ENCODE measurements at regions not wholly inside any gene's neighbourhood (a gene's known extent, or its start where the extent isn't known, plus 50 kb on each side); places are given as distances from the start of the nearest gene placed in this dataset.

DNA sequence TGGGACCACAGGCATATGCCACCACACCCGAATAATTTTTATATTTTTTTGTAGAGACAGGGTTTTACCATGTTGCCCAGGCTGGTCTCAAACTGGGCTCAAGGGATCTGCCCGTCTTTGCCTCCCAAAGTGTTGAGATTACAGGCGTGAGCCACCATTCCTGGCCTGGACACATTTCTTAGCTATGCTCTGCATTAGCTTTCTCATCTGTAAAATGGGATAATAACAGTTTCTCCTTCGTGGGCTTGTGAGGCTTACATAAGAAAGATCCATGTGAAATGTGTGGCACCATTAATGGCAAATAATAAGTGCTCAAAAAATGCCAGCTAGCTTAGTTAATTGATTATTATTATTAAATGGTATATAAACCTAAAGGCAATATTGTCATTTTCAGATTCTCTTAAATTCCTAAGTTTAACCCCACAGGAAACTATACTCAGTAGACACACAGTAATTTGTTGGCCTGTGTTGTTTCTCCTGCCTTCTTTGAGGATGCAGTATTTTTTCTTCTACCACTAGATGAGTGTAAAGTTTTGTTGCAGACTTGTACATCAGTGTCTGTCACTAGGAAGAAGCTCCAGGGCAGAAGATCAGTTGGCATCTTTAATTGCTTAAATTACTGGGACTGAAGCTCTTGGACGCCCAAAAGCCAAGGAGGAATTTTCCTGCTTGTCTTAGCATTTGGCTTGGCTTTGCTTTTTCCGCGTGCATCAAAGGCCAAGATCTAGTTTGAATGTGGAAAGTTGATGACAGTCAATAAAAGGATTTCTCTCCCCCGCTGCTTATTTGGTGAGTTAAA is 162.3 kb upstream of the ZNF217 start:
- Mint-ChIP-seq H3K27ac (peak overlapping the region; percentile 98), H3K27me3 (no peaks in the 10 kb centered on the region)

DNA sequence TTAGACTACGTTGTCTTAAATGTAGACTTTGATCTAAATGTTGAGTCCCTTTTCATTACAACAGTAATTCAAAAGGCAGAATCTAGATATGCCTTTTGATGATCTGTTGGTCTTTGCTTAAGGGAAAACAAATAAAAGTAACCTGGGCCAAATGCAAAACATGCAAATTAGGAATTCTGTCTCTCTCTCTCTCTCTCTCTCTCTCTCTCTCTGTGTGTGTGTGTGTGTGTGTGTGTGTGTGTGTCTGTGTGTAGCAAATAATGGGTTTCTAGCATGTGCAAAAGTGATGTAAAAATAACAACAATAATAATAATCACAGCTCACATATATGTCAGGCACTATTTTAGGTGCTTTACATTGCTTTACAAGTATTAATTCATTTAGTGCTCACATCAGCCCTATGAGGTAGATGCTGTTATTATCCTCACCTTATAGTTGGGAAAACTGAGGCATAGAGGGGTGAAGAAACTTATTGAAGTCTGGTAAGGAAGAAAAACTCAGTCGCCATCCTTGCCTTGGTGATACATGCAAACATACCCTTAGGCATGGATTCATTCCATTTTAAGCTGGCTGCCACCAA is 160.3 kb upstream of the ZNF217 start:
- no peaks in the 10 kb centered on the region for H3K36me3 Mint-ChIP-seq (ENCODE audit: low read depth)
- peaks cover 64% of the 10 kb centered on the region for H3K4me1 Mint-ChIP-seq
- H3K27me3 Mint-ChIP-seq, result no peaks in the 10 kb centered on the region
- peak overlapping the region; percentile 76 for H3K4me3 Mint-ChIP-seq
- DNase-seq, result no peak
- H3K27ac Mint-ChIP-seq, result peak overlapping the region; percentile 98
- no peaks in the 10 kb centered on the region for H3K9me3 Mint-ChIP-seq
- intact Hi-C loops (cut with micrococcal nuclease), result loop anchor here (2.0 to 5.0 kb wide), 4 partner anchors 75 to 183 kb away; no protein-coding TSS in a partner anchor

More for the DNA sequence above, 162.3 kb upstream of the ZNF217 start:
- DNase-seq, result no peak
- Mint-ChIP-seq H3K4me1 (peaks cover 51% of the 10 kb centered on the region), H3K4me3 (no peak overlapping the region), H3K36me3 (ENCODE audit: low read depth) (no peaks in the 10 kb centered on the region), H3K9me3 (no peaks in the 10 kb centered on the region)
- intact Hi-C loops (cut with micrococcal nuclease), result loop anchor here (2.0 kb wide), 1 partner anchor 73 kb away; no protein-coding TSS in a partner anchor

- peak overlapping the region; percentile 76 for H3K4me3 Mint-ChIP-seq
- H3K27me3 Mint-ChIP-seq, result no peaks in the 10 kb centered on the region
- DNase-seq, result peak; percentile 71
- intact Hi-C loops (cut with micrococcal nuclease), result loop anchor here (5.0 kb wide), 3 partner anchors 111 to 184 kb away; no protein-coding TSS in a partner anchor
- H3K27ac Mint-ChIP-seq, result peak overlapping the region; percentile 98
- H3K36me3 Mint-ChIP-seq (ENCODE audit: low read depth), result no peaks in the 10 kb centered on the region
- H3K4me1 Mint-ChIP-seq, result peaks cover 69% of the 10 kb centered on the region
- no peaks in the 10 kb centered on the region for H3K9me3 Mint-ChIP-seq
These were observed 159.6 kb upstream of the ZNF217 start for GRCh38 chr20:53752971-53753879.

- H3K4me1 Mint-ChIP-seq, result peaks cover 69% of the 10 kb centered on the region
These were observed 158.9 kb upstream of the ZNF217 start for GRCh38 chr20:53752583-53752970.

GRCh38 chr20:53751620-53752318 is 158.1 kb upstream of the ZNF217 start:
- Mint-ChIP-seq H3K27me3 (no peaks in the 10 kb centered on the region), H3K4me1 (peaks cover 68% of the 10 kb centered on the region), H3K36me3 (ENCODE audit: low read depth) (no peaks in the 10 kb centered on the region), H3K4me3 (peak overlapping the region; percentile 51), H3K27ac (peak overlapping the region; percentile 98), H3K9me3 (no peaks in the 10 kb centered on the region)
- peak; percentile 65 for DNase-seq
- intact Hi-C loops (cut with micrococcal nuclease), result loop anchor here (1.0 to 5.0 kb wide), 11 partner anchors 11 to 186 kb away; no protein-coding TSS in a partner anchor

More at GRCh38 chr20:53752583-53752970, 158.9 kb upstream of the ZNF217 start:
- peak overlapping the region; percentile 51 for H3K4me3 Mint-ChIP-seq
- intact Hi-C loops (cut with micrococcal nuclease), result loop anchor here (5.0 kb wide), 3 partner anchors 110 to 185 kb away; no protein-coding TSS in a partner anchor
- no peaks in the 10 kb centered on the region for H3K27me3 Mint-ChIP-seq
- no peak for DNase-seq
- H3K9me3 Mint-ChIP-seq, result no peaks in the 10 kb centered on the region
- H3K36me3 Mint-ChIP-seq (ENCODE audit: low read depth), result no peaks in the 10 kb centered on the region
- peak overlapping the region; percentile 98 for H3K27ac Mint-ChIP-seq

GRCh38 chr20:53750827-53751619 is 157.4 kb upstream of the ZNF217 start:
- no peaks in the 10 kb centered on the region for H3K9me3 Mint-ChIP-seq
- intact Hi-C loops (cut with micrococcal nuclease), result loop anchor here (1.0 to 5.0 kb wide), 11 partner anchors 11 to 186 kb away; no protein-coding TSS in a partner anchor
- peak overlapping the region; percentile 51 for H3K4me3 Mint-ChIP-seq
- DNase-seq, result peak; percentile 89
- no peaks in the 10 kb centered on the region for H3K27me3 Mint-ChIP-seq
- no peaks in the 10 kb centered on the region for H3K36me3 Mint-ChIP-seq (ENCODE audit: low read depth)
- peaks cover 63% of the 10 kb centered on the region for H3K4me1 Mint-ChIP-seq
- peak overlapping the region; percentile 98 for H3K27ac Mint-ChIP-seq

GRCh38 chr20:53749499-53749898 is 155.9 kb upstream of the ZNF217 start:
- intact Hi-C loops (cut with micrococcal nuclease), result no loop called here
- H3K27ac Mint-ChIP-seq, result peak overlapping the region; percentile 66
- H3K27me3 Mint-ChIP-seq, result no peaks in the 10 kb centered on the region

DNA sequence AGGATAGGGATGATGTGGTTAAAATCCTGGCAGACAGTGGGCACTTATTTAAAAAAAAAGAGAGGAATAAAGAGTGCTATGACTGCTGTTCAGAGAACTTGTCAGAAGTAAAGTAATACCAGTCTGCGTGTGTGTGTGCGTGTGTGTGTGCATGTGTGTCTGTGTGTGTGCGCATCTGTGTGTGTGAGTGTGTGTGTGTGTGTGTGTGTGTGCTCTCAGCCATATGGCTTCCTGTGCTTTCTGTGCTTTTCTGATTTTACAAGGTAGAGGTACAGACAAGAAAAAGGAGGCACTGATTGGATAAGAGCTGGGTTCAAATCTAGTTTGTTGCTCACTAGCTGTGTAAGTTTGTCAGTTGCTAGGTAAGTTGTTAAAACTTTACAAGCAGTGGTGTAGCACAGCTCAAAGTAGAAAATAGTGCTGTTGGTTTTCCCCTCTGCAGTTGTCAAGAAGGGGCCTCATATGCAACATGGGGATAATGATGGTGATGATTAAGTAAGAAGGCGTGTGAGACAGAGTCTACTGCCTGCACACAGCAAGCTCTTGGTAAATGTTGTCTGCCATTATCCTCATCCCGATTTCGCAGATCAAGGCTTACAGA is 155.3 kb upstream of the ZNF217 start:
- H3K9me3 Mint-ChIP-seq, result no peaks in the 10 kb centered on the region
- DNase-seq, result peak; percentile 69
- H3K27me3 Mint-ChIP-seq, result no peaks in the 10 kb centered on the region
- peaks cover 45% of the 10 kb centered on the region for H3K4me1 Mint-ChIP-seq
- peak overlapping the region; percentile 66 for H3K27ac Mint-ChIP-seq
- H3K36me3 Mint-ChIP-seq (ENCODE audit: low read depth), result no peaks in the 10 kb centered on the region
- peak overlapping the region; percentile 11 for H3K4me3 Mint-ChIP-seq
- intact Hi-C loops (cut with micrococcal nuclease), result no loop called here

More at GRCh38 chr20:53749499-53749898, 155.9 kb upstream of the ZNF217 start:
- no peaks in the 10 kb centered on the region for H3K9me3 Mint-ChIP-seq
- no peak for DNase-seq
- peaks cover 51% of the 10 kb centered on the region for H3K4me1 Mint-ChIP-seq
- no peaks in the 10 kb centered on the region for H3K36me3 Mint-ChIP-seq (ENCODE audit: low read depth)
- H3K4me3 Mint-ChIP-seq, result peak overlapping the region; percentile 11

DNA sequence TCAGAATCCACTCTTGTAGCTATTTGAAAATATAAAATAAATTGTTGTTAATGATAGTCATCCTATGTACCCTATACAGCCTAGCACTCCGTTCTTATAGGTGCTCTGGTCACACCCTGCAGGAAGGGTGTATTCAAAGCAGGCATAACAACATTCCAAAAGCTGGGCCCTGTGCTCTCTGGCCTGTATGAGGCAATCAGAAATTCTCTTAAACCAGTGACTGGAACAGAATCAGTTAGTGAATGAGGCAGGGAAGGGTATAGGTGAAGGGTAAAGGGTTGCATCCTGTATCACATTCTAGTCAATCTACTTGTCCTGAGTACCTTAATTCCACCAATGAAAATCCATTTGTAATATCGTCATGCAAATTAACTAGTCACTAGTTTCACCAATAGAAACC is 154.5 kb upstream of the ZNF217 start:
- peak overlapping the region; percentile 66 for H3K27ac Mint-ChIP-seq
- no peak overlapping the region for H3K4me3 Mint-ChIP-seq
- peaks cover 41% of the 10 kb centered on the region for H3K4me1 Mint-ChIP-seq
- H3K27me3 Mint-ChIP-seq, result no peaks in the 10 kb centered on the region
- no peaks in the 10 kb centered on the region for H3K36me3 Mint-ChIP-seq (ENCODE audit: low read depth)
- DNase-seq, result no peak
- no peaks in the 10 kb centered on the region for H3K9me3 Mint-ChIP-seq
- intact Hi-C loops (cut with micrococcal nuclease), result no loop called here

- Mint-ChIP-seq H3K36me3 (ENCODE audit: low read depth) (no peaks in the 10 kb centered on the region), H3K4me1 (peaks cover 33% of the 10 kb centered on the region), H3K27ac (no peak overlapping the region), H3K27me3 (no peaks in the 10 kb centered on the region), H3K4me3 (no peak overlapping the region), H3K9me3 (no peaks in the 10 kb centered on the region)
- intact Hi-C loops (cut with micrococcal nuclease), result no loop called here
- DNase-seq, result no peak
These were observed 150.1 kb upstream of the ZNF217 start for GRCh38 chr20:53743607-53744260.

GRCh38 chr20:53742685-53743081 is 149.0 kb upstream of the ZNF217 start:
- no peak overlapping the region for H3K27ac Mint-ChIP-seq
- DNase-seq, result no peak
- no peak overlapping the region for H3K4me3 Mint-ChIP-seq
- no peaks in the 10 kb centered on the region for H3K27me3 Mint-ChIP-seq
- peaks cover 32% of the 10 kb centered on the region for H3K4me1 Mint-ChIP-seq
- intact Hi-C loops (cut with micrococcal nuclease), result no loop called here
- no peaks in the 10 kb centered on the region for H3K36me3 Mint-ChIP-seq (ENCODE audit: low read depth)
- no peaks in the 10 kb centered on the region for H3K9me3 Mint-ChIP-seq

DNA sequence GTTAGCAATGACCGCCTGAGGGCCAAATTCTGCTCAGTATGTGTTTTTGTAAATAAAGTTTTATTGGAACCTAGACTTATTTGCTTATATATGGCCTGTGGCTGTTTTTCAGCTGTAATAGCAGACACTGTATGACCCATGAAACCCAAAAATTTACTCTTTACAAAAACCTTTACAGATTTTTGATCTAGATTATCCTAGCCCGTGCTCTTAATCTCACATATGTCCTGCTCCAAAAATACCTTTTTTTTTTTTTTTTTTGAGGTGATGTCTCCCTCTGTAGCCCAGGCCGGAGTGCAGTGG is 148.0 kb upstream of the ZNF217 start:
- no peaks in the 10 kb centered on the region for H3K9me3 Mint-ChIP-seq
- H3K4me1 Mint-ChIP-seq, result peaks cover 42% of the 10 kb centered on the region
- H3K27me3 Mint-ChIP-seq, result no peaks in the 10 kb centered on the region
- H3K27ac Mint-ChIP-seq, result no peak overlapping the region
- no peaks in the 10 kb centered on the region for H3K36me3 Mint-ChIP-seq (ENCODE audit: low read depth)
- no peak overlapping the region for H3K4me3 Mint-ChIP-seq
- no peak for DNase-seq
- intact Hi-C loops (cut with micrococcal nuclease), result no loop called here

All from activated CD4-positive, alpha-beta T cell treated with anti-CD3 and anti-CD28 coated beads, Interleukin-2, amount 10 ng/mL, durations not matched to agents 24 days and 14 days (primary cell).